Tibial nerve (tissue), 4 donors: ENCODE measurements at regions not wholly inside any gene's neighbourhood (a gene's known extent, or its start where the extent isn't known, plus 50 kb on each side); places are given as distances from the start of the nearest gene placed in this dataset.

Source experiments
- EP300 ChIP-seq, 2 donors: sonication (generic); formaldehyde crosslinking; IDR thresholded peaks; one replicate each; pipeline ENCODE4 v1.6.1; 2017; ENCODE audit warnings: antibody characterized with exemption in 2 of 2, mild to moderate bottlenecking in 1 of 2
- TF ChIP-seq, protein P1 (sequence below), 5 experiments: fragments of 200-600 bp in 3 of 5; fragments of 450-650 bp in 2 of 5; sonication (generic) in 3 of 5; IDR thresholded peaks; one replicate each; pipeline ENCODE4 v1.5.1; 2016 to 2019; ENCODE audit warnings: antibody characterized with exemption in 5 of 5, mild to moderate bottlenecking in 3 of 5, moderate library complexity in 2 of 5

DNA sequence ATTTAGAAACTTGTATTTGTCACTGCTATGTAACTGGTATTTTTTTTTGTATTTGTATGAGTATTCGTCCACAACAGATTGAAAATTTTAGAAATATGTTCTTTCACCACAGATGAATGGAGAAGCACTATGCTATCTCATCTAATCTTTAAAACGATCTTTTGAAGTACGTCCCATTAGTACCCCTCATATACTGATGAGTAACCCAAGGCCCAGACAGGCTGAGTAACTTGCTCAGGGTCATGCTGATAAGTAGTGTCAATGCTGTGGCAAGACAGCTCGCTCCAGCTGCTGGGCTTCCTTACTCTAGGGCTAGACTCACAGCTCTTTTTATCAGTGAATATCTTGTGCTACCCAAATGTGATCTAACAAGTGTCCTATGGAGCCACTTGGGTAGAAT is 154.2 kb downstream of the SUCLA2 start:
- TF ChIP-seq, protein P1, sequence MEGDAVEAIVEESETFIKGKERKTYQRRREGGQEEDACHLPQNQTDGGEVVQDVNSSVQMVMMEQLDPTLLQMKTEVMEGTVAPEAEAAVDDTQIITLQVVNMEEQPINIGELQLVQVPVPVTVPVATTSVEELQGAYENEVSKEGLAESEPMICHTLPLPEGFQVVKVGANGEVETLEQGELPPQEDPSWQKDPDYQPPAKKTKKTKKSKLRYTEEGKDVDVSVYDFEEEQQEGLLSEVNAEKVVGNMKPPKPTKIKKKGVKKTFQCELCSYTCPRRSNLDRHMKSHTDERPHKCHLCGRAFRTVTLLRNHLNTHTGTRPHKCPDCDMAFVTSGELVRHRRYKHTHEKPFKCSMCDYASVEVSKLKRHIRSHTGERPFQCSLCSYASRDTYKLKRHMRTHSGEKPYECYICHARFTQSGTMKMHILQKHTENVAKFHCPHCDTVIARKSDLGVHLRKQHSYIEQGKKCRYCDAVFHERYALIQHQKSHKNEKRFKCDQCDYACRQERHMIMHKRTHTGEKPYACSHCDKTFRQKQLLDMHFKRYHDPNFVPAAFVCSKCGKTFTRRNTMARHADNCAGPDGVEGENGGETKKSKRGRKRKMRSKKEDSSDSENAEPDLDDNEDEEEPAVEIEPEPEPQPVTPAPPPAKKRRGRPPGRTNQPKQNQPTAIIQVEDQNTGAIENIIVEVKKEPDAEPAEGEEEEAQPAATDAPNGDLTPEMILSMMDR (IDR thresholded peaks at IDR 0.05): no peak
- no peak for TF ChIP-seq EP300 (IDR thresholded peaks at IDR 0.05)
